ENCODE measurements at regions not wholly inside any gene's neighbourhood (a gene's known extent, or its start where the extent isn't known, plus 50 kb on each side); places are given as distances from the start of the nearest gene placed in this dataset.

- no peak overlapping the region for H3K27ac ChIP-seq
- no peak for TF ChIP-seq ZFX (IDR thresholded peaks at IDR 0.05)
- TF ChIP-seq, protein P1, sequence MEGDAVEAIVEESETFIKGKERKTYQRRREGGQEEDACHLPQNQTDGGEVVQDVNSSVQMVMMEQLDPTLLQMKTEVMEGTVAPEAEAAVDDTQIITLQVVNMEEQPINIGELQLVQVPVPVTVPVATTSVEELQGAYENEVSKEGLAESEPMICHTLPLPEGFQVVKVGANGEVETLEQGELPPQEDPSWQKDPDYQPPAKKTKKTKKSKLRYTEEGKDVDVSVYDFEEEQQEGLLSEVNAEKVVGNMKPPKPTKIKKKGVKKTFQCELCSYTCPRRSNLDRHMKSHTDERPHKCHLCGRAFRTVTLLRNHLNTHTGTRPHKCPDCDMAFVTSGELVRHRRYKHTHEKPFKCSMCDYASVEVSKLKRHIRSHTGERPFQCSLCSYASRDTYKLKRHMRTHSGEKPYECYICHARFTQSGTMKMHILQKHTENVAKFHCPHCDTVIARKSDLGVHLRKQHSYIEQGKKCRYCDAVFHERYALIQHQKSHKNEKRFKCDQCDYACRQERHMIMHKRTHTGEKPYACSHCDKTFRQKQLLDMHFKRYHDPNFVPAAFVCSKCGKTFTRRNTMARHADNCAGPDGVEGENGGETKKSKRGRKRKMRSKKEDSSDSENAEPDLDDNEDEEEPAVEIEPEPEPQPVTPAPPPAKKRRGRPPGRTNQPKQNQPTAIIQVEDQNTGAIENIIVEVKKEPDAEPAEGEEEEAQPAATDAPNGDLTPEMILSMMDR (conservative IDR thresholded peaks at IDR 0.05) = no peak
Measured at GRCh38 chr12:91857813-91858542, 287.7 kb downstream of the BTG1 start.

DNA sequence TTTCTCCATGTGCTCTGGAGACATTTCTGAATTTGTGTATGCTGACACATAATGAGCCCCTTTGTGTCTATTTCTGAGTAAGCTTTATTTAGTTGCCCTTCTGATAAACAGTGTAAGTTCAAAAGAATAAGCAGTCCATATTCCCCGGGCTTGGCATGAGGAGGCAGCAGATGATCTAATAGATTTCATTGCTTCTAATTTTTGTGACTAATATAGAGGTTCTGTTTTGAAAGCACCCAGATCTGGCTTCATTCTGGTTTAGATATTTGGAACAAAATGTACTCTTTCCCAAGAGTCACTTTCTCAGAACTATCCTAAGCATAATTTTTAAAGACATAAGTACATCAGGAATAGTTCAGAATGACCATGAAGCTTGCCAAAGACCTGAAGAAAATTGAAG lies 290.9 kb downstream of the BTG1 start:
- no peak for TF ChIP-seq ZFX (IDR thresholded peaks at IDR 0.05)
- TF ChIP-seq, protein P1 (conservative IDR thresholded peaks at IDR 0.05) = no peak
- H3K27ac ChIP-seq = no peak overlapping the region

- H3K27ac ChIP-seq = no peak overlapping the region
- no peak for TF ChIP-seq ZFX (IDR thresholded peaks at IDR 0.05)
- TF ChIP-seq, protein P1 (conservative IDR thresholded peaks at IDR 0.05) = no peak
Measured at GRCh38 chr12:91853350-91854127, 292.1 kb downstream of the BTG1 start.

DNA sequence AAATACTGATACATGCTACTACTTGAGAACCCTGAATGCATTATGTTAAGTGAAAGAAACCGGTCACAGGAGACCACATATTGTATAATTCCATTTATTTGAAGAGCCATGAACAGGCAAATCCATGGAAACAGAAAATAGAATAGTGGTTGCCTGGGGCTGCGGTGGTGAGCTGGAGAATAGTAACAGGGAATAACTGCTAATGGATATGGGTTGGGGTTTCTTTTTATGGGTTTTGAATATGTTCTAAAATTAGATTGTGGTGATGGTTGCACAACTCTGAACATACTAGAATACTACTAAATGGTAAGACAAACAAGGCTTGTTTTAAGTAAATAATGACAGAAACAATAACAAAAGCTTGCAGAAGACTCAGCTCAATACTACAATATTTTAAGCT lies 293.0 kb downstream of the BTG1 start:
- TF ChIP-seq, protein P1 (conservative IDR thresholded peaks at IDR 0.05) = no peak
- TF ChIP-seq ZFX (IDR thresholded peaks at IDR 0.05) = no peak
- no peak overlapping the region for H3K27ac ChIP-seq

DNA sequence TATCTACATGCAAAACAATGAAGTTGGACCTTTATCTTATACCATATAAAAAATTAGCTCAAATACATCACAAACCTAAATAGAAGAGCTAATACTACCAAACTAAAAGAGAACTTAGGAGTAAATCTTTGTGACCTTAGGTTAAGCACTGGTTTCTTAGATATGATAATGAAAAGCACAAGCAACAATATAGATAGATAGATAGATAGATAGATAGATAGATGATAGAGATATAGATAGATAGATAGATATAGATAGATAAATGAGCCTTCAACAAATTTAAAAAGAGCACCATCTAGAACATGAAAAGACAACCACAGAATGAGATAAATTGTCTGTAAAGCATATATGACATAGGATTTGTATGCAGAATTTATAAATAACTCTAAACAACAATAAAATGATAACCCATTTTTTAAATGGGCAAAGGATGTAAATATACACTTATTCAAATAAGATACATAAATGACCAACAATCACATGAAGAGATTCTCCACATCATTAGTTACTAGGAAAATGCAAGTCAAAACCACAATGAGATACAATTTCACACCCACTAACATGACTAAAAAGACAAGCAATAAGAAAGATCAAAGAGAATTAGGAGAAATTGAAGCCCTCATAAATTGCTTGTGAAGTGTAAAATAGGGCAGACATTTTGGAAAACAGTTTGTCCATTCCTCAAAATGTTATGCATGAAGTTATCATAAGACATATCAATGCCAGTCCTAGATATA lies 293.7 kb downstream of the BTG1 start:
- no peak for TF ChIP-seq ZFX (IDR thresholded peaks at IDR 0.05)
- TF ChIP-seq, protein P1 (conservative IDR thresholded peaks at IDR 0.05) = no peak
- no peak overlapping the region for H3K27ac ChIP-seq

GRCh38 chr12:91846466-91847055 lies 299.1 kb downstream of the BTG1 start:
- no peak overlapping the region for H3K27ac ChIP-seq
- TF ChIP-seq, protein P1 (conservative IDR thresholded peaks at IDR 0.05) = no peak
- TF ChIP-seq ZFX (IDR thresholded peaks at IDR 0.05) = no peak
